ENCODE measurements at regions not wholly inside any gene's neighbourhood (a gene's known extent, or its start where the extent isn't known, plus 50 kb on each side); places are given as distances from the start of the nearest gene placed in this dataset.

- TF ChIP-seq CTCF (IDR thresholded peaks at IDR 0.05): no peak
- TF ChIP-seq POLR2A (IDR thresholded peaks at IDR 0.05): no peak
- no peak for TF ChIP-seq POLR2AphosphoS5 (IDR thresholded peaks at IDR 0.05)
- TF ChIP-seq EP300 (IDR thresholded peaks at IDR 0.05): no peak
- Histone ChIP-seq H3K27me3 (peaks cover 8% of the 10 kb centered on the region), H3K27ac (no peak overlapping the region), H3K4me1 (no peaks in the 10 kb centered on the region), H3K36me3 (no peaks in the 10 kb centered on the region), H3K9me3 (no peaks in the 10 kb centered on the region), H3K4me3 (no peak overlapping the region)
- 66% methylated on average over 4 of the region's 4 CpGs for WGBS
- no peak for DNase-seq (ENCODE audit: low spot score in 2 of 2)
Measured at GRCh38 chr1:37404711-37405110, 69.7 kb upstream of the ZC3H12A start.

- Histone ChIP-seq H3K36me3 (no peaks in the 10 kb centered on the region), H3K9me3 (no peaks in the 10 kb centered on the region), H3K4me3 (no peak overlapping the region), H3K27me3 (peaks cover 19% of the 10 kb centered on the region), H3K4me1 (no peaks in the 10 kb centered on the region), H3K27ac (no peak overlapping the region)
- TF ChIP-seq POLR2A (IDR thresholded peaks at IDR 0.05) (no peak), EP300 (IDR thresholded peaks at IDR 0.05) (no peak), CTCF (IDR thresholded peaks at IDR 0.05) (no peak), POLR2AphosphoS5 (IDR thresholded peaks at IDR 0.05) (no peak)
- WGBS: 28% methylated on average over 7 of the region's 7 CpGs
- no peak for DNase-seq (ENCODE audit: low spot score in 2 of 2)
Measured at GRCh38 chr1:37410105-37410504, 64.3 kb upstream of the ZC3H12A start.

- H3K4me3 ChIP-seq: no peak overlapping the region
- H3K27ac ChIP-seq: no peak overlapping the region
- no peaks in the 10 kb centered on the region for H3K9me3 ChIP-seq
- no peaks in the 10 kb centered on the region for H3K4me1 ChIP-seq
- H3K27me3 ChIP-seq: peaks cover 19% of the 10 kb centered on the region
- H3K36me3 ChIP-seq: no peaks in the 10 kb centered on the region
- WGBS: 21% methylated on average over 5 of the region's 7 CpGs
- TF ChIP-seq EP300 (IDR thresholded peaks at IDR 0.05) (no peak), CTCF (IDR thresholded peaks at IDR 0.05) (no peak)
- DNase-seq (ENCODE audit: low spot score in 2 of 2): no peak
Measured at GRCh38 chr1:37410815-37411214, 63.6 kb upstream of the ZC3H12A start.

- DNase-seq (ENCODE audit: low spot score in 2 of 2): no peak
- H3K36me3 ChIP-seq: no peaks in the 10 kb centered on the region
- no peak for TF ChIP-seq CTCF (IDR thresholded peaks at IDR 0.05)
- TF ChIP-seq EP300 (IDR thresholded peaks at IDR 0.05): no peak
- no peak for TF ChIP-seq POLR2AphosphoS5 (IDR thresholded peaks at IDR 0.05)
- no peak for TF ChIP-seq POLR2A (IDR thresholded peaks at IDR 0.05)
- H3K27me3 ChIP-seq: peaks cover 8% of the 10 kb centered on the region
- no peak overlapping the region for H3K27ac ChIP-seq
- 90% methylated on average over 13 of the region's 13 CpGs for WGBS
- no peak overlapping the region for H3K4me3 ChIP-seq
- H3K4me1 ChIP-seq: no peaks in the 10 kb centered on the region
- H3K9me3 ChIP-seq: no peaks in the 10 kb centered on the region
Measured at GRCh38 chr1:37415611-37416244, 58.7 kb upstream of the ZC3H12A start.

- Histone ChIP-seq H3K9me3 (no peaks in the 10 kb centered on the region), H3K27ac (no peak overlapping the region), H3K4me1 (no peaks in the 10 kb centered on the region), H3K36me3 (no peaks in the 10 kb centered on the region), H3K4me3 (no peak overlapping the region), H3K27me3 (peaks cover 8% of the 10 kb centered on the region)
- no peak for DNase-seq (ENCODE audit: low spot score in 2 of 2)
- no peak for TF ChIP-seq EP300 (IDR thresholded peaks at IDR 0.05)
- no peak for TF ChIP-seq POLR2AphosphoS5 (IDR thresholded peaks at IDR 0.05)
- no peak for TF ChIP-seq POLR2A (IDR thresholded peaks at IDR 0.05)
- no peak for TF ChIP-seq CTCF (IDR thresholded peaks at IDR 0.05)
- WGBS: 17% methylated on average over 1 of the region's 1 CpG
Measured at GRCh38 chr1:37420456-37420855, 53.9 kb upstream of the ZC3H12A start.
